Endodermal cell (in vitro differentiated cells): ENCODE measurements at regions not wholly inside any gene's neighbourhood (a gene's known extent, or its start where the extent isn't known, plus 50 kb on each side); places are given as distances from the start of the nearest gene placed in this dataset.

Source experiments
- DNase-seq: peaks from one replicate; pipeline ENCODE4 v3.0.0-alpha.2; 2017
- H3K27ac ChIP-seq: 2 replicates; pipeline ENCODE4 v1.5.1; 2013; ENCODE audit warnings: mild to moderate bottlenecking, low read depth, low read length, moderate library complexity
- H3K27me3 ChIP-seq: 2 replicates; pipeline ENCODE4 v1.6.1; 2013; ENCODE audit warnings: mild to moderate bottlenecking, low read length, moderate library complexity; ENCODE audit not compliant: insufficient read depth, control insufficient read depth, poor library complexity, severe bottlenecking
- H3K36me3 ChIP-seq: 2 replicates; pipeline ENCODE4 v1.7.0; 2013; ENCODE audit warnings: mild to moderate bottlenecking, low read length, moderate library complexity; ENCODE audit not compliant: control insufficient read depth, insufficient read depth
- H3K4me1 ChIP-seq: one replicate; pipeline ENCODE4 v1.7.0; 2013; ENCODE audit warnings: low read length; ENCODE audit not compliant: control insufficient read depth, insufficient read depth
- H3K4me3 ChIP-seq: 2 replicates; pipeline ENCODE4 v1.5.1; 2013; ENCODE audit warnings: mild to moderate bottlenecking, low read length, moderate library complexity
- H3K9ac ChIP-seq: 2 replicates; pipeline ENCODE4 v1.6.1; 2013; ENCODE audit warnings: mild to moderate bottlenecking, low read length, moderate library complexity; ENCODE audit not compliant: poor library complexity, severe bottlenecking; ENCODE audit errors: extremely low read depth
- H3K9me3 ChIP-seq: 2 replicates; pipeline ENCODE4 v1.6.1; 2013; ENCODE audit warnings: mild to moderate bottlenecking, low read length, moderate library complexity; ENCODE audit not compliant: control insufficient read depth
- H3K27ac Mint-ChIP-seq: 2 replicates; pipeline ENCODE4 v1.8.0; 2020; ENCODE audit warnings: mixed read lengths
- H3K27me3 Mint-ChIP-seq: 2 replicates; pipeline ENCODE4 v1.8.0; 2021; ENCODE audit warnings: mild to moderate bottlenecking, mixed read lengths; ENCODE audit not compliant: insufficient read depth
- H3K36me3 Mint-ChIP-seq: 2 replicates; pipeline ENCODE4 v1.8.0; 2020; ENCODE audit warnings: low read depth, mixed read lengths
- H3K4me1 Mint-ChIP-seq: 2 replicates; pipeline ENCODE4 v1.8.0; 2020; ENCODE audit warnings: mixed read lengths
- H3K4me3 Mint-ChIP-seq: 2 replicates; pipeline ENCODE4 v1.8.0; 2020; ENCODE audit warnings: mild to moderate bottlenecking, moderate library complexity, mixed read lengths
- H3K9me3 Mint-ChIP-seq: 2 replicates; pipeline ENCODE4 v1.8.0; 2020; ENCODE audit warnings: mild to moderate bottlenecking, mixed read lengths
- WGBS, 2 experiments: methylation state at CpG; one replicate each; pipeline versions ENCODE4 v1.1.5 to v1.1.7; 2013; ENCODE audit warnings: missing lambda C conversion rate in 2 of 2, mixed read lengths in 1 of 2; ENCODE audit not compliant: insufficient coverage in 1 of 2, insufficient read length in 1 of 2; 5-methylcytosine and 5-hydroxymethylcytosine counted together
- TF ChIP-seq, protein P1 (sequence below): fragments of 200-600 bp; sonication (generic); conservative IDR thresholded peaks from 2 replicates; pipeline ENCODE4 v1.5.0; 2021; ENCODE audit warnings: antibody characterized with exemption, mild to moderate bottlenecking

DNA sequence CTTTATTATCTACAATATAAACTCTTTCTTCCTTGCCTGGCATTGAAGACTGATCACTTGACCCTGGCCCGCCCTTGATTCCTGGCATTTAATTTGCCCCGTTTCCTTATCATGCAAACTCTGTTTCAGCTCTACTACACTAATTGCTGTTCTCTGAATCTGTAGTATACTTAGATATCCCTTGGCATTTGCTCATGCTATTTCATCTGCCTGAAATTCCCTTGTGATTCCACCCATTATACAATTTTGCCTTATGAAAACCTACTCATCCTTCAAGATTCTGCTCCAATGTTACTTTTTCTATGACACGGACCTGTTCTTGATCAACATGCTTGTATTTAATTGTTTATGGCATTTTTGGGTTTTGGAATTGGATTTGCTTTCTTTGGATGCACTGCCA lies 459.9 kb upstream of the AMOT start:
- H3K4me1 Mint-ChIP-seq, result no peaks in the 10 kb centered on the region
- H3K9me3 ChIP-seq, result no peaks in the 10 kb centered on the region
- no peaks in the 10 kb centered on the region for H3K4me1 ChIP-seq
- no peak for DNase-seq
- 98% methylated on average over 3 of the region's 3 CpGs; no CpG with 5 or more reads in 1 of the 2 experiments for WGBS, 2 experiments
- peaks cover 6% of the 10 kb centered on the region for H3K36me3 Mint-ChIP-seq
- no peak overlapping the region for H3K27ac Mint-ChIP-seq
- H3K27me3 Mint-ChIP-seq, result no peaks in the 10 kb centered on the region
- no peak overlapping the region for H3K4me3 Mint-ChIP-seq
- no peak overlapping the region for H3K9ac ChIP-seq
- TF ChIP-seq, protein P1, sequence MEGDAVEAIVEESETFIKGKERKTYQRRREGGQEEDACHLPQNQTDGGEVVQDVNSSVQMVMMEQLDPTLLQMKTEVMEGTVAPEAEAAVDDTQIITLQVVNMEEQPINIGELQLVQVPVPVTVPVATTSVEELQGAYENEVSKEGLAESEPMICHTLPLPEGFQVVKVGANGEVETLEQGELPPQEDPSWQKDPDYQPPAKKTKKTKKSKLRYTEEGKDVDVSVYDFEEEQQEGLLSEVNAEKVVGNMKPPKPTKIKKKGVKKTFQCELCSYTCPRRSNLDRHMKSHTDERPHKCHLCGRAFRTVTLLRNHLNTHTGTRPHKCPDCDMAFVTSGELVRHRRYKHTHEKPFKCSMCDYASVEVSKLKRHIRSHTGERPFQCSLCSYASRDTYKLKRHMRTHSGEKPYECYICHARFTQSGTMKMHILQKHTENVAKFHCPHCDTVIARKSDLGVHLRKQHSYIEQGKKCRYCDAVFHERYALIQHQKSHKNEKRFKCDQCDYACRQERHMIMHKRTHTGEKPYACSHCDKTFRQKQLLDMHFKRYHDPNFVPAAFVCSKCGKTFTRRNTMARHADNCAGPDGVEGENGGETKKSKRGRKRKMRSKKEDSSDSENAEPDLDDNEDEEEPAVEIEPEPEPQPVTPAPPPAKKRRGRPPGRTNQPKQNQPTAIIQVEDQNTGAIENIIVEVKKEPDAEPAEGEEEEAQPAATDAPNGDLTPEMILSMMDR, result no peak
- H3K36me3 ChIP-seq, result no peaks in the 10 kb centered on the region
- no peak overlapping the region for H3K27ac ChIP-seq
- no peaks in the 10 kb centered on the region for H3K27me3 ChIP-seq
- H3K9me3 Mint-ChIP-seq, result peaks cover 18% of the 10 kb centered on the region
- H3K4me3 ChIP-seq, result no peak overlapping the region

DNA sequence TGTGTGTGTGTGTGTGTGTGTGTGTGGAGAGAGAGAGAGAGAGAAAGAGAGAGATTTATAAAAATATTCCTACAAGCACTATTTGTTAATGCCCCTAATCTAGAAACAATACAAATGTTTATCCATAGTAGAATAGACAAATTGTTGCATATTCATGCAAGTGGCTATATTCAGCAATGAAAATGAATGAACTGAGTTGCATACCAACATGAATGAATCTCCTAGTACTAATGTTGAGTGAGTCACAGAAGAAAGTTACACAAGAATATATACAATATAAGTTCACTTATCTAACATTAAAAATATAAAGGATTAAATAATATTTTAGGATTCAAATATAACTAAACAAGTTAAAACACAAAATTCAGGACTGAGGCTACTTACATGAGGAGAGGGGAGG lies 456.8 kb upstream of the AMOT start:
- Mint-ChIP-seq H3K27ac (no peak overlapping the region), H3K4me1 (no peaks in the 10 kb centered on the region)

DNA sequence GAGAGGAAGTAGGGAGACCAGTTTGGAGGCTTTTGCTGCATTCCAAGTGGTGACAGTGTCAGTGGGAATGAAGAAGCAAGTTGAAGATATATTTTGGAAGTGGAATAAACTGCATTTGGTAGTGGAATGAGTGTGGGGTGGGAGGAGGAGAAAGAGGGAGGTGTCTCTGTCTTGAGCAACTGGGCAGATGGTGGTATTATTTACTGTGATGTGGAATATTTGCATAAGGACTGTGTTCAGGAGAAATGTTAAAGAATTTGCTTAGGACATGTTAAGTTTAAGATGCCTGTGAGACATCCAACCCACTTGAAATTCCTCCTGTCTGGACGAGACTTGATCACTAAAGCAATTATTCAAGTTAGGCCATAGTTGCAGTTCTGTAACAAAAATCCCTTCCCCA lies 448.9 kb upstream of the AMOT start:
- WGBS, 2 experiments, result 81% methylated on average over 1 of the region's 1 CpG; no CpG with 5 or more reads in 1 of the 2 experiments
- Histone ChIP-seq H3K9me3 (no peaks in the 10 kb centered on the region), H3K4me1 (no peaks in the 10 kb centered on the region), H3K36me3 (no peaks in the 10 kb centered on the region), H3K27ac (no peak overlapping the region), H3K27me3 (no peaks in the 10 kb centered on the region), H3K4me3 (no peak overlapping the region), H3K9ac (no peak overlapping the region)
- no peaks in the 10 kb centered on the region for H3K36me3 Mint-ChIP-seq
- no peak overlapping the region for H3K4me3 Mint-ChIP-seq
- DNase-seq, result no peak
- H3K4me1 Mint-ChIP-seq, result peaks cover 3% of the 10 kb centered on the region
- no peaks in the 10 kb centered on the region for H3K9me3 Mint-ChIP-seq
- H3K27me3 Mint-ChIP-seq, result no peaks in the 10 kb centered on the region
- TF ChIP-seq, protein P1, result no peak
- no peak overlapping the region for H3K27ac Mint-ChIP-seq

More for the DNA sequence above, 456.8 kb upstream of the AMOT start:
- Histone ChIP-seq H3K9me3 (no peaks in the 10 kb centered on the region), H3K36me3 (no peaks in the 10 kb centered on the region), H3K4me3 (no peak overlapping the region), H3K9ac (no peak overlapping the region), H3K4me1 (no peaks in the 10 kb centered on the region), H3K27ac (no peak overlapping the region), H3K27me3 (no peaks in the 10 kb centered on the region)
- TF ChIP-seq, protein P1, result no peak
- no peaks in the 10 kb centered on the region for H3K27me3 Mint-ChIP-seq
- no peak for DNase-seq
- H3K4me3 Mint-ChIP-seq, result no peak overlapping the region
- H3K9me3 Mint-ChIP-seq, result peaks cover 11% of the 10 kb centered on the region
- H3K36me3 Mint-ChIP-seq, result peaks cover 5% of the 10 kb centered on the region
